Ishikawa (cell line): ENCODE measurements at regions not wholly inside any gene's neighbourhood (a gene's known extent, or its start where the extent isn't known, plus 50 kb on each side); places are given as distances from the start of the nearest gene placed in this dataset.

Experiments used
- CEBPB ChIP-seq: IDR thresholded peaks from 2 replicates; pipeline ENCODE4 v1.6.1; 2012
- CREB1 ChIP-seq: IDR thresholded peaks from 2 replicates; pipeline ENCODE4 v1.6.1; 2012; ENCODE audit warnings: low read depth
- EGR1 ChIP-seq: IDR thresholded peaks from 2 replicates; pipeline ENCODE4 v1.6.1; 2012
- EP300 ChIP-seq: IDR thresholded peaks from 2 replicates; pipeline ENCODE4 v1.6.1; 2012; ENCODE audit warnings: borderline replicate concordance
- FOXM1 ChIP-seq: IDR thresholded peaks from 2 replicates; pipeline ENCODE4 v1.6.1; 2012; ENCODE audit warnings: low read depth, borderline replicate concordance
- NFIC ChIP-seq: IDR thresholded peaks from 2 replicates; pipeline ENCODE4 v1.6.1; 2012
- RAD21 ChIP-seq: IDR thresholded peaks from 2 replicates; pipeline ENCODE4 v1.6.1; 2012; ENCODE audit warnings: low read depth
- TAF1 ChIP-seq: IDR thresholded peaks from 2 replicates; pipeline ENCODE4 v1.6.1; 2012; ENCODE audit warnings: low read depth, mild to moderate bottlenecking
- TEAD4 ChIP-seq: IDR thresholded peaks from 2 replicates; pipeline ENCODE4 v1.6.1; 2012
- YY1 ChIP-seq: IDR thresholded peaks from 2 replicates; pipeline ENCODE4 v1.6.1; 2012; ENCODE audit warnings: low read depth
- ZBTB7A ChIP-seq: IDR thresholded peaks from 2 replicates; pipeline ENCODE4 v1.6.1; 2012; ENCODE audit warnings: low read depth
- TF ChIP-seq, protein P1 (sequence below): IDR thresholded peaks from 2 replicates; pipeline ENCODE4 v1.6.1; 2012
- TF ChIP-seq, protein P2 (sequence below): IDR thresholded peaks from 2 replicates; pipeline ENCODE4 v1.6.1; 2012; ENCODE audit warnings: low read depth, mild to moderate bottlenecking
- TF ChIP-seq, protein P3 (sequence below): IDR thresholded peaks from 2 replicates; pipeline ENCODE4 v1.6.1; 2012

- TF ChIP-seq, protein P1, sequence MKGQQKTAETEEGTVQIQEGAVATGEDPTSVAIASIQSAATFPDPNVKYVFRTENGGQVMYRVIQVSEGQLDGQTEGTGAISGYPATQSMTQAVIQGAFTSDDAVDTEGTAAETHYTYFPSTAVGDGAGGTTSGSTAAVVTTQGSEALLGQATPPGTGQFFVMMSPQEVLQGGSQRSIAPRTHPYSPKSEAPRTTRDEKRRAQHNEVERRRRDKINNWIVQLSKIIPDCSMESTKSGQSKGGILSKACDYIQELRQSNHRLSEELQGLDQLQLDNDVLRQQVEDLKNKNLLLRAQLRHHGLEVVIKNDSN, result no peak
- TF ChIP-seq EP300 (no peak), CEBPB (no peak), NFIC (no peak), FOXM1 (no peak), YY1 (no peak), CREB1 (no peak), RAD21 (no peak), TAF1 (no peak), EGR1 (no peak), ZBTB7A (no peak), TEAD4 (no peak)
- TF ChIP-seq, protein P2, sequence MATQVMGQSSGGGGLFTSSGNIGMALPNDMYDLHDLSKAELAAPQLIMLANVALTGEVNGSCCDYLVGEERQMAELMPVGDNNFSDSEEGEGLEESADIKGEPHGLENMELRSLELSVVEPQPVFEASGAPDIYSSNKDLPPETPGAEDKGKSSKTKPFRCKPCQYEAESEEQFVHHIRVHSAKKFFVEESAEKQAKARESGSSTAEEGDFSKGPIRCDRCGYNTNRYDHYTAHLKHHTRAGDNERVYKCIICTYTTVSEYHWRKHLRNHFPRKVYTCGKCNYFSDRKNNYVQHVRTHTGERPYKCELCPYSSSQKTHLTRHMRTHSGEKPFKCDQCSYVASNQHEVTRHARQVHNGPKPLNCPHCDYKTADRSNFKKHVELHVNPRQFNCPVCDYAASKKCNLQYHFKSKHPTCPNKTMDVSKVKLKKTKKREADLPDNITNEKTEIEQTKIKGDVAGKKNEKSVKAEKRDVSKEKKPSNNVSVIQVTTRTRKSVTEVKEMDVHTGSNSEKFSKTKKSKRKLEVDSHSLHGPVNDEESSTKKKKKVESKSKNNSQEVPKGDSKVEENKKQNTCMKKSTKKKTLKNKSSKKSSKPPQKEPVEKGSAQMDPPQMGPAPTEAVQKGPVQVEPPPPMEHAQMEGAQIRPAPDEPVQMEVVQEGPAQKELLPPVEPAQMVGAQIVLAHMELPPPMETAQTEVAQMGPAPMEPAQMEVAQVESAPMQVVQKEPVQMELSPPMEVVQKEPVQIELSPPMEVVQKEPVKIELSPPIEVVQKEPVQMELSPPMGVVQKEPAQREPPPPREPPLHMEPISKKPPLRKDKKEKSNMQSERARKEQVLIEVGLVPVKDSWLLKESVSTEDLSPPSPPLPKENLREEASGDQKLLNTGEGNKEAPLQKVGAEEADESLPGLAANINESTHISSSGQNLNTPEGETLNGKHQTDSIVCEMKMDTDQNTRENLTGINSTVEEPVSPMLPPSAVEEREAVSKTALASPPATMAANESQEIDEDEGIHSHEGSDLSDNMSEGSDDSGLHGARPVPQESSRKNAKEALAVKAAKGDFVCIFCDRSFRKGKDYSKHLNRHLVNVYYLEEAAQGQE, result no peak
- TF ChIP-seq, protein P3, sequence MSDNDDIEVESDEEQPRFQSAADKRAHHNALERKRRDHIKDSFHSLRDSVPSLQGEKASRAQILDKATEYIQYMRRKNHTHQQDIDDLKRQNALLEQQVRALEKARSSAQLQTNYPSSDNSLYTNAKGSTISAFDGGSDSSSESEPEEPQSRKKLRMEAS, result no peak
These were observed 1882.9 kb upstream of the AGA start for GRCh38 chr4:179325181-179325580.
